Activated T-helper 2 cell treated with anti-CD3 and anti-CD28 coated beads, Interferon-gamma antibody, Interleukin-2, Interleukin-4, amounts not matched to agents 10 μg/mL and 5 μg/mL and 100 μg/mL, durations not matched to agents 14 hours and 24 hours and 36 hours (primary cell): ENCODE measurements at regions not wholly inside any gene's neighbourhood (a gene's known extent, or its start where the extent isn't known, plus 50 kb on each side); places are given as distances from the start of the nearest gene placed in this dataset.
"Not testable (repeated sequence)": the region's sequence is repeated elsewhere in the genome, so short reads cannot be mapped to it uniquely, and the experiment has no call there.

Experiments used
- DNase-seq: peaks from one replicate; pipeline ENCODE4 v3.0.0; 2021; ENCODE audit warnings: low spot score
- H3K27ac Mint-ChIP-seq: one replicate; pipeline ENCODE4 v1.8.0; 2021; ENCODE audit warnings: mixed read lengths
- H3K27me3 Mint-ChIP-seq: one replicate; pipeline ENCODE4 v1.8.0; 2021; ENCODE audit warnings: low read depth, mixed read lengths
- H3K36me3 Mint-ChIP-seq: one replicate; pipeline ENCODE4 v1.8.0; 2021; ENCODE audit warnings: low read depth, mixed read lengths
- H3K4me1 Mint-ChIP-seq: one replicate; pipeline ENCODE4 v1.8.0; 2021; ENCODE audit warnings: low read depth, mixed read lengths
- H3K4me3 Mint-ChIP-seq: one replicate; pipeline ENCODE4 v1.8.0; 2021; ENCODE audit warnings: low read depth, mild to moderate bottlenecking, moderate library complexity, mixed read lengths
- H3K9me3 Mint-ChIP-seq: one replicate; pipeline ENCODE4 v1.8.0; 2021; ENCODE audit warnings: mixed read lengths
- intact Hi-C: fragments of 100-400 bp; cut with micrococcal nuclease; formaldehyde crosslinking; loops from one replicate; pipeline ENCODE4 v1.15.1; 2023

DNA sequence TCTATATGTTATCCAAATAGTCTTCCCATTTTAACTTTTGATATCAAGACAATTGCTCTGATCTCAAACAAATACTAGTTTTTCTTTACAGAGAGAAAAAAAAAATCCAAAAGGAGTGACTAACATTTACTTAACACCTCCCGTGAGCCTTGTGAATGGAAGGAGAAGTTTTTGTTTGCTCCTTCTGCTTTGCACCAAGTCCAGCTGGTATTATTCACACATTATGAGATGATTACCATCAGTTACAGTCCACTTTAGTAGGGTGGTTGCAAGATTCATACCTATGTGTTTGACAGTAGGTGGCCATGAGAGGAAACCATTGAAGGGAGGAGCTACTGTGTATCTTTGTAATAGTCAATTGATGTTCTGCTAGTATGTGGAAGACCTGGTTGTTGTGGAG, 443.4 kb upstream of the ZP4 start:
- no peaks in the 10 kb centered on the region for H3K4me1 Mint-ChIP-seq
- H3K27me3 Mint-ChIP-seq: no peaks in the 10 kb centered on the region
- H3K27ac Mint-ChIP-seq: no peak overlapping the region
- H3K4me3 Mint-ChIP-seq: no peak overlapping the region
- no peaks in the 10 kb centered on the region for H3K36me3 Mint-ChIP-seq
- H3K9me3 Mint-ChIP-seq: peaks cover 17% of the 10 kb centered on the region
- no peak for DNase-seq
- intact Hi-C loops: no loop called here

- DNase-seq: no peak
- intact Hi-C loops: no loop called here
- Mint-ChIP-seq H3K27me3 (no peaks in the 10 kb centered on the region), H3K36me3 (no peaks in the 10 kb centered on the region), H3K4me3 (no peak overlapping the region), H3K27ac (no peak overlapping the region), H3K9me3 (peaks cover 22% of the 10 kb centered on the region), H3K4me1 (no peaks in the 10 kb centered on the region)
Measured at GRCh38 chr1:238331557-238331956, 440.8 kb upstream of the ZP4 start.

DNA sequence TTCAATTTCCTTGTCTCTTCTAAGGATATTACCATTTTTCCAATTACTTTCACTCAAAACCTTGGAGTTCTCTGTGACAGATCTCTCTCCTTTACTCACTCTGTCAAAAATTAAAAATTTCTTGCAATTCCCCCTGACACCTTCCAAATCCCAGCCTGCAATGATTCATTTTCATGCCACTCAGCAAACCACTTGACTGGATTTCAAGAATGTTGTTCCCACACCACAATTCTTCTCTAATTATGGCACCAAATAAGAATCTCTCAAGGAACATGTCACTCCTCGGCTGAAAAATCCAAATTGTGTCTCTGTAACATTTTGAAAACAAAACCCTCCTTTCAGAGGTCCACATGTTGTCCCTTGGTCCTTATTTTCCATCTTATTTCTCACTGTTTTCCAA, 438.9 kb upstream of the ZP4 start:
- DNase-seq: no peak
- Mint-ChIP-seq H3K4me3 (no peak overlapping the region), H3K27ac (no peak overlapping the region), H3K4me1 (no peaks in the 10 kb centered on the region), H3K27me3 (no peaks in the 10 kb centered on the region), H3K36me3 (no peaks in the 10 kb centered on the region), H3K9me3 (peaks cover 20% of the 10 kb centered on the region)
- intact Hi-C loops: no loop called here

DNA sequence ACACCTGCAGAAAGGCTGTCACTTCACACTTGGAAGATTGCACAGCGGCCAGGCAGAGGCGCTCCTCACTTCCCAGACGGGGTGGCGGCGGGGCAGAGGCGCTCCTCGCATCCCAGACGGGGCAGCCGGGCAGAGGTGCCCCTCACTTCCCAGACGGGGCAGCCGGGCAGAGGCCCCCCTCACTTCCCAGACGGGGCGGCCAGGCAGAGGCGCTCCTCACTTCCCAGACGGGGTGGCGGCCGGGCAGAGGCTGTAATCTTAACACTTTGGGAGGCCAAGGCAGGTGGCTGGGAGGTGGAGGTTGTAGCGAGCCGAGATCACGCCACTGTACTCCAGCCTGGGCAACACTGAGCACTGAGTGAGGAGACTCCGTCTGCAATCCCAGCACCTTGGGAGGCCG, 436.3 kb upstream of the ZP4 start:
- H3K27ac Mint-ChIP-seq, H3K4me3 Mint-ChIP-seq, H3K27me3 Mint-ChIP-seq, DNase-seq, H3K36me3 Mint-ChIP-seq, intact Hi-C loops, H3K4me1 Mint-ChIP-seq: not testable (repeated sequence)
- H3K9me3 Mint-ChIP-seq: peaks cover 18% of the 10 kb centered on the region

DNA sequence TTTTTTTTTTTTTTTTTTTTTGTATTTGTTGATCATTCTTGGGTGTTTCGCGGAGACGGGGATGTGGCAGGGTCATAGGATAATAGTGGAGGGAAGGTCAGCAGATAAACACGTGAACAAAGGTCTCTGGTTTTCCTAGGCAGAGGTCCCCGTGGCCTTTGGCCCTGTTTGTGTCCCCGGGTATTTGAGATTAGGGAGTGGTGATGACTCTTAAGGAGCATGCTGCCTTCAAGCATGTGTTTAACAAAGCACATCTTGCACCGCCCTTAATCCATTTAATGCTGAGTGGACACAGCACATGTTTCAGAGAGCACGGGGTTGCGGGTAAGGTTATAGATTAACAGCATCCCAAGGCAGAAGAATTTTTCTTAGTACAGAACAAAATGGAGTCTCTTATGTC, 435.8 kb upstream of the ZP4 start:
- H3K27me3 Mint-ChIP-seq, H3K4me1 Mint-ChIP-seq, H3K4me3 Mint-ChIP-seq, H3K36me3 Mint-ChIP-seq, DNase-seq, intact Hi-C loops, H3K27ac Mint-ChIP-seq: not testable (repeated sequence)
- peaks cover 18% of the 10 kb centered on the region for H3K9me3 Mint-ChIP-seq

GRCh38 chr1:238324211-238324864, 433.6 kb upstream of the ZP4 start:
- DNase-seq: no peak
- intact Hi-C loops: no loop called here
- Mint-ChIP-seq H3K27me3 (no peaks in the 10 kb centered on the region), H3K4me1 (no peaks in the 10 kb centered on the region), H3K4me3 (no peak overlapping the region), H3K9me3 (peaks cover 18% of the 10 kb centered on the region), H3K27ac (no peak overlapping the region), H3K36me3 (no peaks in the 10 kb centered on the region)

- intact Hi-C loops: no loop called here
- Mint-ChIP-seq H3K27ac (no peak overlapping the region), H3K36me3 (no peaks in the 10 kb centered on the region), H3K9me3 (peaks cover 21% of the 10 kb centered on the region), H3K4me3 (no peak overlapping the region), H3K27me3 (no peaks in the 10 kb centered on the region), H3K4me1 (no peaks in the 10 kb centered on the region)
- DNase-seq: no peak
Measured at GRCh38 chr1:238323490-238323889, 432.8 kb upstream of the ZP4 start.

DNA sequence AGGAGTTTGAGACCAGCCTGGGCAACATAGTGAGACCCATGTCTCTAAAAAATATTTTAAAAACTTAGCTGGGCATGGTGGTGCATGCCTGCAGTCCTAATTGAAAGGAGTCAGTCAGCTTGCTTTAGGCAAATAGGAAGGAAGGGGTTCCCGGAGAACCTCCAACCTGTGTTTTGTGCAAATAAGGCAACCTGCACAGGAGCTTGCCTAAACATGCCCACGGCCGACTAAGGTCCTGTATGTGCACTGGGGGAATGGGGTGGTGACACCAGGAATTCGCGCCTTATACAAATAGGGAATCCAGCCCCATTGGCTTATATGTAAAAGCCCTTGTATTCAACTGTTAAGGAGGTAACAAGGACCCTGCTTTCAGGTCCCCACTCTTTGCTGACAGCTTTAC, 429.2 kb upstream of the ZP4 start:
- Mint-ChIP-seq H3K36me3 (no peaks in the 10 kb centered on the region), H3K4me3 (no peak overlapping the region), H3K4me1 (no peaks in the 10 kb centered on the region), H3K27me3 (no peaks in the 10 kb centered on the region), H3K9me3 (peaks cover 14% of the 10 kb centered on the region), H3K27ac (no peak overlapping the region)
- intact Hi-C loops: no loop called here
- DNase-seq: no peak

- no peak for DNase-seq
- H3K4me1 Mint-ChIP-seq: no peaks in the 10 kb centered on the region
- H3K36me3 Mint-ChIP-seq: no peaks in the 10 kb centered on the region
- no peaks in the 10 kb centered on the region for H3K27me3 Mint-ChIP-seq
- H3K27ac Mint-ChIP-seq: no peak overlapping the region
- no peak overlapping the region for H3K4me3 Mint-ChIP-seq
- H3K9me3 Mint-ChIP-seq: peaks cover 10% of the 10 kb centered on the region
- intact Hi-C loops: no loop called here
Measured at GRCh38 chr1:238318294-238319110, 427.8 kb upstream of the ZP4 start.

- H3K27ac Mint-ChIP-seq: no peak overlapping the region
- DNase-seq: no peak
- H3K27me3 Mint-ChIP-seq: no peaks in the 10 kb centered on the region
- no peak overlapping the region for H3K4me3 Mint-ChIP-seq
- no peaks in the 10 kb centered on the region for H3K36me3 Mint-ChIP-seq
- intact Hi-C loops: no loop called here
- peaks cover 16% of the 10 kb centered on the region for H3K9me3 Mint-ChIP-seq
- H3K4me1 Mint-ChIP-seq: no peaks in the 10 kb centered on the region
Measured at GRCh38 chr1:238312969-238313368, 422.2 kb upstream of the ZP4 start.

GRCh38 chr1:238306411-238306810, 415.7 kb upstream of the ZP4 start:
- Mint-ChIP-seq H3K36me3 (no peaks in the 10 kb centered on the region), H3K9me3 (peaks cover 13% of the 10 kb centered on the region), H3K27me3 (no peaks in the 10 kb centered on the region), H3K4me3 (no peak overlapping the region), H3K4me1 (no peaks in the 10 kb centered on the region), H3K27ac (no peak overlapping the region)
- intact Hi-C loops: no loop called here
- no peak for DNase-seq

DNA sequence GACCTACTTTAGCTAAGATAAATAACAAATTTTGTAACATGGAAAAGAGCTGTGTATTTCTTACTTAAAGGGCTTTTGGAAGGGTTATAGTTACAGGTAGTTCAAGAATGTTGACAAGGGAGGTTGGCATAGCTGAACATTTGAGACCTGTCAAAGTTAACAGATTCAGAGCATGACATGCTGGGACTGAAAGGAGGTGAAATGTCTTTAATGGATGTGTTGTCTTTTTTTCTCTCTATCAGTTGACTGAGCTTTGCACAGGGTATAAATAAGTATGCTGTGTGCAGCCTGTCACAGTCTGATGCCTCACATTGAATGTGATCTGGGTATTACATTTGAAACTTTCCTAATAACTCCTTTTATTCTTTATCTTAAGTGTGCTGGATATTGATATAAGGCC, 411.9 kb upstream of the ZP4 start:
- Mint-ChIP-seq H3K9me3 (peaks cover 3% of the 10 kb centered on the region), H3K27me3 (no peaks in the 10 kb centered on the region), H3K27ac (no peak overlapping the region), H3K36me3 (no peaks in the 10 kb centered on the region), H3K4me3 (no peak overlapping the region), H3K4me1 (no peaks in the 10 kb centered on the region)
- no peak for DNase-seq
- intact Hi-C loops: no loop called here

GRCh38 chr1:238296371-238296770, 405.6 kb upstream of the ZP4 start:
- Mint-ChIP-seq H3K27me3 (no peaks in the 10 kb centered on the region), H3K4me3 (no peak overlapping the region), H3K4me1 (no peaks in the 10 kb centered on the region), H3K27ac (no peak overlapping the region), H3K9me3 (peaks cover 8% of the 10 kb centered on the region), H3K36me3 (no peaks in the 10 kb centered on the region)
- no peak for DNase-seq
- intact Hi-C loops: no loop called here
